ENCODE measurements at regions not wholly inside any gene's neighbourhood (a gene's known extent, or its start where the extent isn't known, plus 50 kb on each side); places are given as distances from the start of the nearest gene placed in this dataset.
"Not testable (repeated sequence)": the region's sequence is repeated elsewhere in the genome, so short reads cannot be mapped to it uniquely, and the experiment has no call there.

- DNase-seq (ENCODE audit: low read depth), result no peak
These were observed 207.1 kb downstream of the NDUFA10 start for GRCh38 chr2:239818086-239818485.

- not testable (repeated sequence) for DNase-seq (ENCODE audit: low read depth)
These were observed 207.6 kb downstream of the NDUFA10 start for GRCh38 chr2:239817468-239818031.

- DNase-seq (ENCODE audit: low read depth), result no peak
These were observed 208.3 kb downstream of the NDUFA10 start for GRCh38 chr2:239816576-239817467.

DNA sequence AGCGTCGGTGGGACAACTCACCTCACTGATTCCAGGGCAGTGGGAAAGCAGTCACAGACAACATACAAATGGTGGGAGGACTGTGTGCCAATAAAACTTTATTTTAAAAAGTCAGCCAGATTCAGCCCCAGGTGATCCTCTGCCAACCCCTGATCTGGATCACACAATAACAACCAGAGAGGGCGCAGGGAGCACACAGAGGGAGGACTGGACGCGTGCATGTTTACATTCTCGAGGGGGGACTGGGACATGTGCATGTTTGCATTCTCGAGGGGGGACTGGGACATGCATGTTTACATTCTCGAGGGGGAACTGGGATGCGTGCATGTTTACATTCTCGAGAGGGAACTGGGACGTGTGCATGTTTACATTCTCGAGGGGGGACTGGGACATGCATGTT, 209.5 kb downstream of the NDUFA10 start:
- DNase-seq (ENCODE audit: low read depth), result no peak

- DNase-seq (ENCODE audit: low read depth), result no peak
These were observed 210.1 kb downstream of the NDUFA10 start for GRCh38 chr2:239814861-239815601.

GRCh38 chr2:239814116-239814860, 210.9 kb downstream of the NDUFA10 start:
- DNase-seq (ENCODE audit: low read depth), result no peak

DNA sequence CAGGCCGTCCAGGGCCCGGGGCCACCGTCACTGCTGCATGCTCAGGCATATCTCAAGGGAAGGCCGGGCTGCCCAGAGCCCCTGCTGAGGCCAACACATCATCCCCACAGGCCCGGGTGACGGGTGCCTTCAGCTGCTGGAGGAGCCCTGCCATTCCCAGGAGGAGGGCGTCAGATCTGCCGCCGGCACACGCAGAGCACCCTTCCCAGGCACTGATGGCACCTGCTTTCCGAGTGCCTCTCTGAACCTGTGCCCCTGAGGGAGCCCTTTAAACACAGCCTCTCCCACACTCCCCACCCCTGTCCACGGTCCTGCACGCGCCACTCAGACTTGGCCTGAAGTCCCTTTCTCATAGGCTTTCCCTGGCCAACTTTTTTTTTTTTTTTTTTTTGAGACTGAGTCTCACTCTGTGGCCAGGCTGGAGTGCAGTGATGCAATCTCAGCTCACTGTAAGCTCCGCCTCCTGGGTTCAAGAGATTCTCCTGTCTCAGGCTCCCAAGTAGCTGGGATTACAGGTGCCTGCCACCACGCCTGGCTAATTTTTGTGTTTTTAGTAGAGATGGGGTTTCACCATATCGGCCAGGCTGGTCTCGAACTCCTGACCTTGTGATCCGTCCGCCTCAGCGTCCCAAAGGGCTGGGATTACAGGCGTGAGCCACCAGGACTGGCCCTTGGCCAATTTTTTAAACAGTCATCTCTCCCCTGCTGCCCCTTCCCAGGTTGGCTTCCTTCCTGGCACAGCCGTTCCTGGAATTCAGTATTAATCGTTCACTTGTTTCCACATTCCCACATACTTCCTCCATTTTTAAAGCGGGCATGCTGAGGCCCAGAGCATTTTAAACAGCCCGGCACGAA, 211.7 kb downstream of the NDUFA10 start:
- DNase-seq (ENCODE audit: low read depth), result no peak

GRCh38 chr2:239811806-239812560, 213.2 kb downstream of the NDUFA10 start:
- no peak for DNase-seq (ENCODE audit: low read depth)

- no peak for DNase-seq (ENCODE audit: low read depth)
These were observed 213.9 kb downstream of the NDUFA10 start for GRCh38 chr2:239811111-239811781.

DNA sequence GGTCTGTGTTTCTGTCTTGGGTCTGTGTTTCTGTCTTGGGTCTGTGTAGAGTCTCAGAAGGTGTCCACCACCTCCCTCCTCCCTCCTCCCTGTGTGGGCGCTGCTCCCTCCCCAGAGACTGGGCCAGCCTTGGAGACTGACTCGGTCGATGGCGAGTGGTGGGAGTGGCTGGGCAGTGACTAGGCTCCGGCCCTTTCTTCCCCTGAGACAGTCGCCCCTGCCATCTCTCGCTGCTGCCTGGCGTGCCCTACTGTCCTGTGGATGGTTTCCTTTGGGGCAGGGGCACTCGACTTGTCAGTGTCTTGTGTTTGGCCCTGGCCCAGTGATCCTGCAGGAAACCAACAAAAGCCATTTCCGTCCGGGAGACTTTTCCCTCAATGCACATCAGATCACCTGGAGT, 215.8 kb downstream of the NDUFA10 start:
- DNase-seq (ENCODE audit: low read depth), result no peak

- DNase-seq (ENCODE audit: low read depth), result no peak
These were observed 217.6 kb downstream of the NDUFA10 start for GRCh38 chr2:239807568-239807967.

GRCh38 chr2:239806758-239807434, 218.2 kb downstream of the NDUFA10 start:
- no peak for DNase-seq (ENCODE audit: low read depth)

DNA sequence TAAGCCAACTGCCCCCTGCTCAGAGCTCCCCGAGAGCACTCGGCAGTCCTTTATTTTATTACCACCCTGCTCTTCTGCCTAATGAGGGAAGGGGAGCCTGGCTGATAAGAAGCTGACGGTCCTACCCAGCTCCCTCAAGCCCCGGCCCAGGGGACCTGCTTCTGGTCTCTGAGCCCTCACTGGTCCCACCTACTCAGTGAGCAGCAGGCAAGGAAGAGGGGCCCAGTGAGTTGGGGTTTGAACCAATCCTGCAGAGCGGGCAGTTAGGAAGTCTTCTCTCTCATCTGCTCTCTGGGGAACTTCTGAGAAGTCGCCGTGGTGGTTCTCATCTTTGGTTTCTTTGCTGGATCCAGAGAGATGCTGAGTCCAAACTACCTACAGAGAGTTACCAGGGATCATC, 218.9 kb downstream of the NDUFA10 start:
- DNase-seq (ENCODE audit: low read depth), result no peak

DNA sequence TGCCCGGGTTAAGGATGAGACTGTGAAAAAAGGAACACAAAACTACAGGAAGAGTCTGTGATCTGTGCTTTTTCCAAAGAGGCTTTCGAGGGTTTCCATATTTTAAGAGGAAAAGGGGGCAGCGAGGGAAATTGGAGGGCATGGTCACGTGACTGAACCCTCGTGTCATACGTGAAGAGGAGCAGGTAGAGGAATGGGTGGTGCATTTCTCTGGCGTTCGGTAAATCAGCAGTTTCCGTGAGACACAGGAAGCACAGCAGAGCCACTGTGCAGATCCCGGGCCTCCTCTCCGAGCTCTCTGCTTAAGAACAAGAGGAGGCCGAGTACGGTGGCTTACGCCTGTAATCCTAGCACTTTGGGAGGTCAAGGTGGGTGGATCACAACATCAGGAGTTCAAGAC, 219.7 kb downstream of the NDUFA10 start:
- no peak for DNase-seq (ENCODE audit: low read depth)

- no peak for DNase-seq (ENCODE audit: low read depth)
These were observed 220.2 kb downstream of the NDUFA10 start for GRCh38 chr2:239805043-239805329.

GRCh38 chr2:239804161-239805042, 220.7 kb downstream of the NDUFA10 start:
- no peak for DNase-seq (ENCODE audit: low read depth)

DNA sequence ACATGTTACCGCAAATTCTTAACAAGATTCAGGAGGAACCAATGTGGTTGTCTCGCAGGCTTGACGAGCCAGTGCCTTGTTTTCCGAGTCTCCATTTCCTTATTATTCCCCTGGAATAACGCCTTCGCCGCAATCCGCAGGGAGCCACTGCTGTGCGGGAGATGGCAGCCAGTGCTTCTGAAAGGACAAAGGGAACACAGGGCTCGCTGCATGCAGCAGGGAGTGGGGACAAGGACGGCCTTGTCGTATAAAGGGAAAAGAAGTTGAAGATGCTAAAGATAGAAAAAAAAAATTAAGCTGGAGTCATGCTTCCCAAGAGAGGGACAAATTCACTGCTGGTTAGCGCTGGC, 221.4 kb downstream of the NDUFA10 start:
- DNase-seq (ENCODE audit: low read depth), result no peak

- no peak for DNase-seq (ENCODE audit: low read depth)
These were observed 221.9 kb downstream of the NDUFA10 start for GRCh38 chr2:239803102-239803765.

Measured in activated T-helper 9 cell treated with anti-CD3 and anti-CD28 coated beads, Interleukin-2, amount 50 U/mL, for 16 hours (primary cell).